GM21786 (cell line): ENCODE measurements at regions not wholly inside any gene's neighbourhood (a gene's known extent, or its start where the extent isn't known, plus 50 kb on each side); places are given as distances from the start of the nearest gene placed in this dataset.

ENCODE experiments used
- ATAC-seq: cut with Tn5 transposase; IDR thresholded peaks from one replicate; pipeline ENCODE4 v1.9.1; 2021; ENCODE audit not compliant: unreplicated experiment

- ATAC-seq, result no peak
Measured at GRCh38 chr13:48761256-48761655, 107.5 kb downstream of the CYSLTR2 start.

DNA sequence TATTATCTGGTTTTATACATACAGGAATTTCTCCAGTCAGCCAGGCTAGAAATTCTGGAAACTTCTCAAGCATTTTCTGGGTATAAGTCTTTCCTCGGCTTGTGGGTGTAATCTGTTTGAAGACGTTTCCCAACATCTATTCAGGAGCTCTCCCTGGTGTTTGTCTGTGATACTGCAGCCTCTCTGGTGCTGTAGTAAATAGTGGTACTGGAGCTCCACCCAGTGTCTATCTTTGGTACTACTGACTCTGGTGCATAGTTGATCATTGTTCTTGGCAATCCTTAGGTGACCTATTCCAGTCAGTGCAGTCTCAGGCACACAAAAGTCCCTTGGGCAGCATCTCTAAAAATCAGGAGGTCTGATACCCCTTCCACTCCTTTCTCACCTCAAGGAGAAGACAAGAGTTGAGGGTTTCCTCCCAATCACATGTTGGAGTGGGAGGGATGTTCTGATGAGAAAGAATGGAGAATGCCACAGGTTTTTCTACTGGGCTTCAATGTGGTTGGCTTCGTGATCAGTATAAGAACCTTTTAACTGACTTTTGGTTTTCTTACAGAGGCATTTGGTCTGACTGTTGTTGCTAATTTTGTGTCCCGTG, 115.5 kb downstream of the CYSLTR2 start:
- ATAC-seq, result peak; percentile 94

GRCh38 chr13:48770372-48770771, 116.6 kb downstream of the CYSLTR2 start:
- no peak for ATAC-seq

DNA sequence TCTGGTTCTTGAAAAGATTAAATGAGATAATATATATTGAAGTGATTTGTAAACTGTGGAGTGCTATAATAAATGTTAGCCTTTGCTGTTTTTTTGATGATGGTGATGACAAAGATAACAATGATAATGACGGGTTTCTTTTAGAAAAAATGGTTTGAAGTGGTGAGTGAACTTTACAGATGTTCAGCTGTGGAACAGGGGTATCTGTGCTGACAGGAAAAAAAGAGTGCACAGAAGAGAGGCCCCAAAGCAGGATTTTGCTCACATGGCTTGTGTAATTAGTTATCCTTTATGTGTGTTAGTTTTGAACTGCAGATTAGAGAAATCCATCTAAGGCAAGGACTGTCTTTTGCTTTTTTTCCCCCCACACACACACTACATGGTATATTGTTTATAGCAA, 119.2 kb downstream of the CYSLTR2 start:
- ATAC-seq, result no peak

- no peak for ATAC-seq
Measured at GRCh38 chr13:48773531-48774275, 120.0 kb downstream of the CYSLTR2 start.

GRCh38 chr13:48775285-48775684, 121.6 kb downstream of the CYSLTR2 start:
- no peak for ATAC-seq

DNA sequence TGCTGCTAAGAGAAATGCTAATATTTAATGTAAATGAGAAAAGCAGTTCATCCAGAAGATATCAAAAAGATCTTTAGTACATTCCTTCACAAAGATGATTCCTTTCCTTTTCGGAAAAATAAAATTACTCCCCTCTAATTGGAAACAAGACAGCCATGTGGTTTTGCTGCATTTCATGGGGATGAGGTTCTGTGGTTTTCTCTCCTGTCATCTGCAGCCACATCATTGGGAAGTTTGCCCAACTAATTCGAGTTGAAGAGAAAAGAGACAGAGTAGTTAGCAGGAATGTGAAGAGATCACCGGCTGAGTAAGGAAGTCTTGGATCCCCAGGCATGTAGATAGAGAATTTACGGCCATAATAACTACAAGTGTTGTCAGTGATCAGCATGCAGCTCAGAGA, 122.1 kb downstream of the CYSLTR2 start:
- ATAC-seq, result no peak

GRCh38 chr13:48776401-48776800, 122.7 kb downstream of the CYSLTR2 start:
- ATAC-seq, result no peak

DNA sequence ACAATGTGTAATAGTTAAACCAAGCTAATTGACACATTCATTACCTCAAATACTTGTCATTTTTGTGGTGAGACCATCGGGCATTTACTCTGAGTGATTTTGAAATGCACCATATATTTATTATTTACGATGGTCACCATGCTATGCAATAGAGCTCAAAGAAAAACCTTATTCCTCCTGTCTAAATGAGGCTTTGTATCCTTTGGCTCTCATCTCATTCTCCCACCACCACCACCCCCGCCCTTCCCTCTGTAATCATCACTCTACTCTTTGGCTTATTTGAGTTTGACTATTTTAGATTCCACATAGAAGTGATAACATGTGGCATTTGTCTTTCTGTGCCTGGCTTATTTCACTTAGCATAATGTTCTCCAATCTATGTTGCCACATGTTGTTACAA, 124.9 kb downstream of the CYSLTR2 start:
- no peak for ATAC-seq

DNA sequence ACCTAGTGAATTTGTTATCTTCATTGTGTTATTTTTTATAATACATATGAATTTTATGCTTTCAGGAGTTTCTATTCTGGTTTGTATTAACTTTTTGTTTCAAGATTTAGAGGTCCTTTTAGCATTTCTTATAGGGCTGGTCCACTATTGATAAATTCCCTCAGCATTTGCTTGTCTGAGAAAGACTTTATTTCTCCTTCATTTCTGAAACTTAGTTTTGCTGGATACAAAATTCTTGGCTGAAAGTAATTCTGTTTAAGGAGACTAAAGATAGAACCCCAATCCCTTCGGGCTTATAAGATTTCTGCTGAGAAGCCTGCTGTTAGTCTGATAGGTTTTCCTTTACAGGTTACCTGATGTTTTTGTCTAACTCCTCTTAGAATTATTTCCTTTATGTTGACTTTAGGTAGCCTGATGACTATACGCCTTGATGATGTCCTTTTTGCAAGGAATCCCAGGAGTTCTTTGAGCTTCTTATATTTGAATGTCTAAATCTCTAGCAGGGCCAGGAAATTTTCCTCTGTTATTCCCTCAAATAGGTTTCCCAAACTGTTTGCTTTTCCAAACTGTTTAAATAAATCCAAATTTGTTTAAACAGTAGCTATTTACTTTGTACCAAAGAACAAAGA, 127.1 kb downstream of the CYSLTR2 start:
- no peak for ATAC-seq

DNA sequence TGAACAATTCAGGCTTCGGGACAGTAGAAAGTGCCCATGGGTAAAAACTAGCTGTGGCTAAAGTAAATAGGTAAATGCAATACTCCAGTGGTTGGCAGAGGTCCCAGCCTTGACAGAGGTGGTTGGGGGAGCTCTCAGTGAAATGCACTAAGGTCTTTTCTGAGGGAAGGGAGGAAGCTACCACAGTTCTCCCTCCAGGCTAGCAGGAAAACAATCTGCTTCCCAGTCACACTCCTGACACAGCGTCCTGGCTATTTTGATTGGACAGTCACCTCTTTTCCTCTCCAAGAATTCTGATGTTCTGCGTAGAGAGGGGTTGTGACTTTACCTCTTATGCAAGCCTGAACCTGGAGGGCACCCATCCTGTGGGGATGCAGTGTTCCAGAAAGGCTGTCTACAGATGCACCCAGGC, 128.7 kb downstream of the CYSLTR2 start:
- no peak for ATAC-seq

DNA sequence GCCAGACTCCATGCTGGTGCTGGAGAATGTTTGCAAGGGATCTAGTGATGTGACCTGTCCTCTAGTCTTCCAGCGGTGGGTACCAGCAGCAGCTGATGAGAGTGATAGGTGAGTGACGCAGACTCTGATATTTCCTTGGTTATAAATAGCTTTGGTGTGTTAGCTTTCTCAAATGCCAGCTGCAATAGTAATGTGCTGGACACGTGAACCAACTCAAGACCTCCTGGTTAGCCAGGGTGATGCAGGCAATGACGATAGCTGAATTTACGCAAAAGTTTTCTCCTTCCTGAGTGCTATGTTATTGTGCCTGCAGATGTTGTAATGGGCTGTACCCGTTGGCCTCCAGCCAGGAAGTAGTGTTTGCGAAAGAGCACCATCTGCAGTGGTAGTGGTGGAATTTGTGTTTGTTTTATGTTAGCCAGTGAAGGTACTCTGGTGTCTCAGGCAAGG, 129.5 kb downstream of the CYSLTR2 start:
- ATAC-seq, result no peak

DNA sequence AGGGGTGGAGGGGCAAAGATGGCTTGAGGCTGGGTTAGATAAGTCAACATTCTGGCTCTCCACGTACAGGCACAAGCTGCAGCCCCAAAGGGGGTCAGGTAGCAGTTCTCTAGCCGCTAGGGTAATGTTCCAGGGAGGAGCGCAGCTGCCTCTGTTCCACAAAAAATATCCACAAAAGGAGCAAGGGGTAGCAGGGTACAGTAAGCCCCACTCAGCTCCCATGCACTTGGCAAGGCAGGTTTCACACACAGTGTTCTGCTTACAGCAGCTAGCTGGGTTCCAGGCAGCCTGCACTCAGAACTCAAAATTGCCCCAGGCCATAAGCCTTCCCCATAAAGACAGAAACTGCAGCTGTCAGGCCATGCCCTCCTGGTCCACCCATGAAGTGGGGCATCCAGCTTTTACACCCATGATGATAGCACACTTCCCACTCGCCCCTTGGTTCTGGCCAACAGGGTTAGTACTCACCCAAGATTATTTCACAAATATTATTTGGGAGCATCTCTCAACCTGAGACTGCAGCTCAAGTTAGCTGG, 130.0 kb downstream of the CYSLTR2 start:
- no peak for ATAC-seq

- no peak for ATAC-seq
Measured at GRCh38 chr13:48784916-48785548, 131.3 kb downstream of the CYSLTR2 start.

DNA sequence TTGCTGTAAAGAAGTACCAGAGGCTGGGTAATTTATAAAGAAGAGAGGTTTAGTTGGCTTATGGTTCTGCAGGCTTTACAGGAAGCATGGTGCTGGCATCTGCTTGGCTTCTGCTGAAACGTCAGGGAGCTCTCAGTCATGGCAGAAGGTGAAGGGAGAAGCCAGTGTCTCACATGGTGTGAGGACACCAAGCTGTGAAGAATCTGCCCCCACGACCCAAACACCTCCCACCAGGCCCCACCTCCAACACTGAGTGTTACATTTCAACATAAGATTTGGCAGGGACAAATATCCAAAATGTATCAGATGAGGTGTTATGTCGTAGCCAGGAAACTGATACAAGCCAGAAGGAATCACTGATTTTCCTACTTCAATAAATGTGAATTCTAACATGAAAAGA, 136.5 kb downstream of the CYSLTR2 start:
- no peak for ATAC-seq

DNA sequence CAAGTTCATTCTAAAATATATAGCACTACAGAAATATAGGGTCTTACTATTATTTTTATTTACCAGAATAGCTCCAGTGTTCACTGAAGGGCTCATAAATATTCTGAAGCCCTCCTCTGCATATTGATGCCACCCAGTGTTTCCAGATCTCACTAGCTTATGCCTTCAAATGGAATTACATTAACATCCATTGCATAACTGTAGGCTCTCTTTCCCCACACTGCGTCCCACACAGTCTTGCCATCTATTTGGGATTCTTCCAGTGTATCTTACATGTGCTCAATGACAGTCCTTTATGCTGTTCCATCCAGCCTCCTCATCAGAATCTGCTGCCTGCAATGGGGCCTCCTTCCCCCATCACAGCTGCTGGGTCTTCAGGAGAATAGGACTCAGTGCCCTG, 137.2 kb downstream of the CYSLTR2 start:
- no peak for ATAC-seq

DNA sequence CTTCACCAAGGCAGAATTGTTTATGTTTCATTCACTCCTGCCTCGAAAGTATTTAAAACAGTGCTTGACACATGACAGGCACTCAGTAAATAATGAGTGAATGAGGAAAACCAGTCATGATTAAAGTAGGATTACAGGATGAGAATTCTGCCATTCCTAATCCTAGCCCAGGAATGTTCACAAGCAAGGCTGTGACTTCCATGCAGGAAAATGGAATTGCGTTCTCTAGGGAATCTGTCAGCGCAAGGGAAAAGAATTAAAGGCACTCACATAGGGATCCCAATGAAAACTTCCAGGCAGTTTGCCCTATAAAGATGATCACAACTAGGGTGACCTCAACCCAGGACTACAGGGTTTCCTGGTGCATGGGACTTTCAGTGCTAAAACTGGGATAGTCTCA, 143.4 kb downstream of the CYSLTR2 start:
- ATAC-seq, result no peak

DNA sequence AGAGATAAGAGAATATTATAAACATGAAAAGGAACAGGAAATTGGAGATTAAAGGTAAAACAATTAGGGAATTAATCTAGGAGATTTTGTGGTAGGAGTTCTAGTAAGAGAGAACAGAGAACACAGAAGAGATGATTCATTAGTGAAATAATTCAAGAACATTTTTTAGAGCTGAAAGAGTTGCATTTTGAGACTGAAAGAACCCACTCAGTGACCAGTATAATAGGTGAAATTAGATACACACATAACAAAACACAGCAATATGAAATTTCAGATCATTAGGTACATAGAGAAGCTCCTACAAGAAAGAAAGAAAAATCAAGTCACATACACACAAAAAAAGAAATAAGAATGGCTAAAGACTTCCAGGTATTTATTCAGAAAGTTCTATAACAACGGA, 144.0 kb downstream of the CYSLTR2 start:
- ATAC-seq, result no peak

DNA sequence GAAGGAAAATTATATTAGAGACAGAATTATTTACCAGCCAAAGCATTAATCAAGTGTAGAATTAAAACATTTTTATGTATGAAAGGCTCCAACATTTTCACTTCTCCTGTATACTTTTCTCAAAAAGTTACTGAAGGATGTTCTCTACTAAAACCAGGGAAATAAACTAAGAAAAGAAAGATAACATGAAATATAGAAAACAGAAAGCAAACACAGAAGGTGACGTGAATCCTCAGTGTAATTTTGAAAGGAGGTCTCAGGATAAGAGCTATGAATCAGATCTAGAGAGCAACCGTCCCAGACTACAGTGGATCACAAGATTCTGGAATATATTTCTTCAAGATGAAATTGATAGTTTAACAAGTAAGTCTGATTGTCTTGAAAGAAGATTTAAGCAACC, 144.5 kb downstream of the CYSLTR2 start:
- no peak for ATAC-seq

DNA sequence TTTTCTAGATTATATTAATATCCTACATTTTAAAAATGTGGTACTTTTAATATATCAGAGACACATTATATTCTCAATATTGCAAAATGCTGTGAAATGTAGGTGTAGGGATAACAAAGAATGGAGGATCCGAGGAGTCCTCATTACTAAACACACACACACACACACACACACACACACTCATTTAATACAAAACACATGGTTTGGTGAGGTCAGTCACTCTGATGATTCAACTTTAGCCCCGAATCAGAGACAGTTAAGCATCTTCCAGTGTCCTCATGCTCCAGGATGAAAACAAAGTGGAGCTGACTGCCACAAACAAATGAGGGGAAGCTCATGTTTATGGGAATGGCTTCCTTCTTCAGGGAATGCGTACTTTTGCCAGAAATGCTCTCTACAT, 147.5 kb downstream of the CYSLTR2 start:
- ATAC-seq, result no peak

GRCh38 chr13:48804821-48805601, 151.3 kb downstream of the CYSLTR2 start:
- no peak for ATAC-seq
